ENCODE measurements at regions not wholly inside any gene's neighbourhood (a gene's known extent, or its start where the extent isn't known, plus 50 kb on each side); places are given as distances from the start of the nearest gene placed in this dataset.

DNA sequence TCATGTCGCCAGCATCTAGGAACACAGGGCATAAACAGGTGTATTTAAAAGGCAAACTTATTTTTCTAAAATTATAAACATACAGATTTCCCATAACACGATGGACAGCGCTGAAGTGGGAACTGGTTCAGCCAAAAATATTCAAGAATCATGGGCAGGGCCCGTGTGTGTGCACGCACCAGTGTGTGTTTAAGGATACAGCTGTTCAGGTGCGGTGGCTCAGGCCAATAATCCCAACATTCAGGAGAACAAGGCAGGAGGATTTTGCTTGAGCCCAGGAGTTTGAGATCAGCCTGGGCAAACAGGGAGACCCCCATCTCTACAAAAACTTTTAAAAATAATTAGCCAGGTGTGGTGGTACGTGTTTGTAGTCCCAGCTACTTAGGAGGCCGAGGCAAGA is 288.6 kb upstream of the HDAC4 start:
- TF ChIP-seq, protein P1, sequence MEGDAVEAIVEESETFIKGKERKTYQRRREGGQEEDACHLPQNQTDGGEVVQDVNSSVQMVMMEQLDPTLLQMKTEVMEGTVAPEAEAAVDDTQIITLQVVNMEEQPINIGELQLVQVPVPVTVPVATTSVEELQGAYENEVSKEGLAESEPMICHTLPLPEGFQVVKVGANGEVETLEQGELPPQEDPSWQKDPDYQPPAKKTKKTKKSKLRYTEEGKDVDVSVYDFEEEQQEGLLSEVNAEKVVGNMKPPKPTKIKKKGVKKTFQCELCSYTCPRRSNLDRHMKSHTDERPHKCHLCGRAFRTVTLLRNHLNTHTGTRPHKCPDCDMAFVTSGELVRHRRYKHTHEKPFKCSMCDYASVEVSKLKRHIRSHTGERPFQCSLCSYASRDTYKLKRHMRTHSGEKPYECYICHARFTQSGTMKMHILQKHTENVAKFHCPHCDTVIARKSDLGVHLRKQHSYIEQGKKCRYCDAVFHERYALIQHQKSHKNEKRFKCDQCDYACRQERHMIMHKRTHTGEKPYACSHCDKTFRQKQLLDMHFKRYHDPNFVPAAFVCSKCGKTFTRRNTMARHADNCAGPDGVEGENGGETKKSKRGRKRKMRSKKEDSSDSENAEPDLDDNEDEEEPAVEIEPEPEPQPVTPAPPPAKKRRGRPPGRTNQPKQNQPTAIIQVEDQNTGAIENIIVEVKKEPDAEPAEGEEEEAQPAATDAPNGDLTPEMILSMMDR (conservative IDR thresholded peaks at IDR 0.05; ENCODE audit: control insufficient read depth, insufficient read depth, low read depth, low read length), result no peak
- no peak overlapping the region for H3K4me3 ChIP-seq (ENCODE audit: control insufficient read depth, low read depth, low read length)
- DNase-seq (ENCODE audit: low read depth), result no peak

DNA sequence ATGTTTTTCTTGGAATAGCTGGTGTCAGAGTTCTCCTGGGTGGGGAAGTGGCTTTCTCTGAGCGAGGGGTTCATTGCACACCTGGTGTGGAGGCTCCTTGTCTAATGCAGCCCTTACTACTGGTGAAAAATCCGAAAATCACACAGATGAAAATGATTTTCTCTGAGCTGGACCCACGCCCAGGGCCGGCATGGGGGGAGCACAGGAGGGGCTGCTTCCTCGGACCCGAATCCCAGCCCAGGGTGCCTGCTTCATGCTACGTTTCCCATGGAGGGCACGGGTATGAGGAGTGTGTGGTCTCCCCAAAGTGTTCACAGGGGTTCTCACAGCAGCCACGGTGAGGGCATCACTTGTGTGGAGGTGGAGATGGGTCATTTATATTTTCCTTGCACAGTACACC is 288.0 kb upstream of the HDAC4 start:
- TF ChIP-seq, protein P1 (conservative IDR thresholded peaks at IDR 0.05; ENCODE audit: control insufficient read depth, insufficient read depth, low read depth, low read length), result no peak
- DNase-seq (ENCODE audit: low read depth), result no peak
- no peak overlapping the region for H3K4me3 ChIP-seq (ENCODE audit: control insufficient read depth, low read depth, low read length)

DNA sequence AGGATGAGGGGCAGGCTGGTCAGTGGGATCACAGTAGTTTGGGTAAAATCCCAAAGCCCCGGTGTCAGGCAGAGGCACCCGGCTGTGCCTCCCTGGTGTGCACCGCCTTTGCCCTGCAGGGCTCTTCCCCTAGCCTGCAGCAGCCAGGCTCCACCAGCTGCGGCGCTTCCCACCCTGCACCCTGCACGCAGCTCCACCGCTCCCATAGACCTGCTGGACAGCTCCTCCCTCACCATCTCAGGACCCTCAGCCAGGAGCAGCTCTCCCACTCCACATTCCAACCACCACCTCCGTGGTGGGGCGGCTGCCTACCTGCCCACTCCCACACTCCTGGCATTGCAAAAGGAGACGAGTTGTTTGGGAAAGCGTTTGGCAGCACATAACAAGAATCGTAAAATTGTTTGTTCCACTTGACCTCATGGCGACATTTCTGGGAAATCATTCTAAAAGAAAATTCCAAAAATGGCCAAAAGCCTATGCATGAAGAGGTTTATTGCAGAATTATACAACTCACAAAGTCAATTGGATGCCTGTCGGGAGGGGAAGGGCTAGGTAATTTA is 287.4 kb upstream of the HDAC4 start:
- H3K4me3 ChIP-seq (ENCODE audit: control insufficient read depth, low read depth, low read length), result no peak overlapping the region
- TF ChIP-seq, protein P1 (conservative IDR thresholded peaks at IDR 0.05; ENCODE audit: control insufficient read depth, insufficient read depth, low read depth, low read length), result peak; percentile 14
- no peak for DNase-seq (ENCODE audit: low read depth)

DNA sequence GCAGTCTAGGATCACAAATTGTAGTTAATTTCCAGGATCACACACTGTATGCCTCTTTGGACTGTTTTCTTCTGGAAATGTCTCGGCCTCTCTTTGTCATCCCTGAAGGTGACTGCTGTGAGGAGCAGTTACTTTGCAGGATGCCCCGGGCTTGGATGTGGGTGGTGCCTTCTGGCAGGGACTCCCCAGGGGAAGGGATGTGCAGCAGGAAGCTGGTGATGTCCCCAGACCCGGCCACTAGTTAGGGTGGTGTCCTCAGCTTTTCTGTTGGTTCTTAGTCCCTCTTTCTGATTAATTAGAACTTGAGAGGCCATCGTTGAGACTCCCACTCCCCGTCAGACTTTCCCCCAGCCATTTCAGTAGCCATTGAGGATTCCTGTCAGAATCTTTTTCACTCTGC is 286.6 kb upstream of the HDAC4 start:
- TF ChIP-seq, protein P1 (conservative IDR thresholded peaks at IDR 0.05; ENCODE audit: control insufficient read depth, insufficient read depth, low read depth, low read length), result no peak
- no peak overlapping the region for H3K4me3 ChIP-seq (ENCODE audit: control insufficient read depth, low read depth, low read length)
- no peak for DNase-seq (ENCODE audit: low read depth)

DNA sequence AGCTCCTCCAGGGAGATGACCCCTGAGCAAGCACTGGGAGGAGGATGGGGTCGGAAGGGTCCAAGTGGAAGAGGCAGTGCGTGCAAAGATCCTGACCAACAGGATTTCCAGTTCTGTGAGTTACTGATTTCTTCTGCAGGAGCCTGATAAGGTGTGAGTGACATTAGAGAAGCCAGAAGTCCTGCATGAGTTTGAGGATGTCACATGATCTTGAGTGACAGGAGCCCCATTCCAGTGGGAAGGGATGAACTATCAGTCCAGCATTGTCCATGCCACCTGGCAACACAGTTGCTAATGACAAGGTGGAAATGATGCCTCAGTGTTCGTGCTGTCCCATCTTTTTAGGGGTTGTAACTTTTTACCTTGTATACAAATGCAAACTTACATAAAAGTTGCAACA is 285.1 kb upstream of the HDAC4 start:
- TF ChIP-seq, protein P1 (conservative IDR thresholded peaks at IDR 0.05; ENCODE audit: control insufficient read depth, insufficient read depth, low read depth, low read length), result no peak
- DNase-seq (ENCODE audit: low read depth), result no peak
- H3K4me3 ChIP-seq (ENCODE audit: control insufficient read depth, low read depth, low read length), result no peak overlapping the region

DNA sequence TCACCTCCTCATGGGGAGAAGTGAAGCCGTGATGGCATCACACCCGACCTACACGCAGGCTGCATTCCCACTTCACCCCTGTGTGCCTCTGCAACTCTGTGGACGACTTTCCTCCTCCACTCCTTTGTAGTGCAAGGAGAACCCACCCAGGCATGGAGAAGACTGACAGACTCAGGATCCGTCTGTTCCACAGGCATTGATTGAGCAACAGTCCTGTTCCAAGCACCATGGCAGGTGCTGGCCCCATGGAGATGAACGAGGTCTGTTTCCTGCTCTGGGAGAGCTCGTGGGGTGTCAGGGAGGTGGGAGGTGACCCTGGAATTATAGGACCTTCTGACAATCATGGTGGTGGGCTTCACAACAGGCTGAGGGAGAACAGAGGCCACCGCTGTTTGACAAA is 284.7 kb upstream of the HDAC4 start:
- no peak overlapping the region for H3K4me3 ChIP-seq (ENCODE audit: control insufficient read depth, low read depth, low read length)
- TF ChIP-seq, protein P1 (conservative IDR thresholded peaks at IDR 0.05; ENCODE audit: control insufficient read depth, insufficient read depth, low read depth, low read length), result no peak
- no peak for DNase-seq (ENCODE audit: low read depth)

DNA sequence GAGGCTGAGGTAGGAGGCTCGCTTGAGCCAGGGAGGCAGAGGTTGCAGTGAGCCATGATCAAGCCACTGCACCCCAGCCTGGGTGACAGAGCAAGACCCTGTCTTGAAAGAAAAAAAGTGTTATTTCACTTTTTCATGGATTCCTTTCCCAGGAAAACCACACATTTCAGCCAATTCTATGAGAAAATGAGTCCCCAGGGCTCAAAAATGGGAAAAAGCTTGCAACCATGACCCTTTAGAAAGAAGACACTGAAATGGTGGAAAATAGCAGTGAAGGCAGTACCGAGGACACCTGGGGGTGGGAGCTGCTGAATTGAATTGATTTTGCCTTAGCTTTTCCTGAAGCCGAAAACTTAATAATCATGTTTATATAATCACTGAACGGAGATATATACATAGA is 284.2 kb upstream of the HDAC4 start:
- DNase-seq (ENCODE audit: low read depth), result no peak
- TF ChIP-seq, protein P1 (conservative IDR thresholded peaks at IDR 0.05; ENCODE audit: control insufficient read depth, insufficient read depth, low read depth, low read length), result no peak
- no peak overlapping the region for H3K4me3 ChIP-seq (ENCODE audit: control insufficient read depth, low read depth, low read length)
